Progenitor cell of endocrine pancreas (in vitro differentiated cells): ENCODE measurements at regions not wholly inside any gene's neighbourhood (a gene's known extent, or its start where the extent isn't known, plus 50 kb on each side); places are given as distances from the start of the nearest gene placed in this dataset.
"Not testable (repeated sequence)": the region's sequence is repeated elsewhere in the genome, so short reads cannot be mapped to it uniquely, and the experiment has no call there.

ENCODE experiments used
- DNase-seq: peaks from one replicate; pipeline ENCODE4 v3.0.0; 2021; ENCODE audit warnings: low spot score; ENCODE audit not compliant: unreplicated experiment
- H3K27ac Mint-ChIP-seq: 2 replicates; pipeline ENCODE4 v1.8.0; 2021; ENCODE audit warnings: mild to moderate bottlenecking, moderate library complexity, mixed read lengths
- H3K27me3 Mint-ChIP-seq: 2 replicates; pipeline ENCODE4 v1.8.0; 2021; ENCODE audit warnings: mixed read lengths
- H3K36me3 Mint-ChIP-seq: 2 replicates; pipeline ENCODE4 v1.8.0; 2022; ENCODE audit warnings: mixed read lengths; ENCODE audit not compliant: insufficient read depth
- H3K4me1 Mint-ChIP-seq: 2 replicates; pipeline ENCODE4 v1.8.0; 2021; ENCODE audit warnings: low read depth, mixed read lengths
- H3K4me3 Mint-ChIP-seq: 2 replicates; pipeline ENCODE4 v1.8.0; 2021; ENCODE audit warnings: low read depth, mild to moderate bottlenecking, moderate library complexity, mixed read lengths
- H3K9me3 Mint-ChIP-seq: 2 replicates; pipeline ENCODE4 v1.8.0; 2021; ENCODE audit warnings: low read depth, mixed read lengths
- CTCF ChIP-seq: fragments of 200-600 bp; sonication (generic); IDR thresholded peaks from one replicate; pipeline ENCODE4 v1.5.0; 2021; ENCODE audit warnings: antibody characterized with exemption, mild to moderate bottlenecking; ENCODE audit not compliant: unreplicated experiment

GRCh38 chr14:70239802-70240201 is 51.1 kb upstream of the SLC8A3 start:
- H3K4me1 Mint-ChIP-seq = peaks cover 4% of the 10 kb centered on the region
- TF ChIP-seq CTCF = no peak
- no peak overlapping the region for H3K27ac Mint-ChIP-seq
- peaks cover 12% of the 10 kb centered on the region for H3K9me3 Mint-ChIP-seq
- H3K27me3 Mint-ChIP-seq = no peaks in the 10 kb centered on the region
- H3K36me3 Mint-ChIP-seq = peaks cover 3% of the 10 kb centered on the region
- no peak for DNase-seq
- H3K4me3 Mint-ChIP-seq = no peak overlapping the region

- H3K27me3 Mint-ChIP-seq, H3K27ac Mint-ChIP-seq, H3K4me1 Mint-ChIP-seq, H3K36me3 Mint-ChIP-seq, DNase-seq, H3K4me3 Mint-ChIP-seq: not testable (repeated sequence)
- peaks cover 12% of the 10 kb centered on the region for H3K9me3 Mint-ChIP-seq
Measured at GRCh38 chr14:70238635-70239034, 49.9 kb upstream of the SLC8A3 start.
